IMR-90 (cell line): ENCODE measurements at regions not wholly inside any gene's neighbourhood (a gene's known extent, or its start where the extent isn't known, plus 50 kb on each side); places are given as distances from the start of the nearest gene placed in this dataset.

Source experiments
- ATAC-seq: fragments of 200-7000 bp; cut with Tn5 transposase; 2 replicates; pipeline ENCODE4 v1.9.1; 2020; ENCODE audit warnings: low read depth, mild to moderate bottlenecking, moderate library complexity
- BruUV-seq: library from RNA; stranded (reverse); fragments of 400-500 nt; replicated peaks from 2 replicates; lab custom pipeline; 2021; lab: Mats Ljungman, UMichigan
- CTCF ChIA-PET: fragments of 300-600 bp; formaldehyde crosslinking; extraction: SDS; loops from one replicate; lab custom pipeline; 2021; ENCODE audit warnings: antibody characterized with exemption; lab: Yijun Ruan, JAX
- POLR2A ChIA-PET: fragments of 300-600 bp; sonication (Branson Sonifier 250); formaldehyde crosslinking; loops from one replicate; lab custom pipeline; 2022; ENCODE audit warnings: antibody characterized with exemption; ENCODE audit not compliant: unreplicated experiment; lab: Charles Lee
- DNase-seq: peaks from one replicate; pipeline ENCODE4 v3.0.0; 2013
- H2AFZ ChIP-seq: replicated peaks from 2 replicates; pipeline ENCODE3; 2013; ENCODE audit warnings: low read length, mild to moderate bottlenecking; ENCODE audit not compliant: poor library complexity
- H2AK5ac ChIP-seq: 2 replicates; pipeline ENCODE4 v1.6.1; 2013; ENCODE audit warnings: low read depth, low read length, inconsistent platforms
- H2AK9ac ChIP-seq: replicated peaks from 2 replicates; pipeline ENCODE3; 2013; ENCODE audit warnings: mild to moderate bottlenecking, low read depth, low read length, moderate library complexity; ENCODE audit not compliant: poor library complexity
- H2BK120ac ChIP-seq: 2 replicates; pipeline ENCODE4 v1.6.1; 2013; ENCODE audit warnings: low read depth, low read length, inconsistent platforms
- H2BK15ac ChIP-seq: 3 replicates; pipeline ENCODE4 v1.6.1; 2013; ENCODE audit warnings: low read depth, low read length, inconsistent platforms
- H2BK20ac ChIP-seq: 2 replicates; pipeline ENCODE4 v1.6.1; 2013; ENCODE audit warnings: low read depth, mild to moderate bottlenecking, inconsistent platforms, low read length, moderate library complexity
- H2BK5ac ChIP-seq: 2 replicates; pipeline ENCODE4 v1.6.1; 2013; ENCODE audit warnings: mild to moderate bottlenecking, low read depth, low read length, inconsistent platforms; ENCODE audit not compliant: poor library complexity, severe bottlenecking
- H3K14ac ChIP-seq: replicated peaks from 2 replicates; pipeline ENCODE4 v1.6.1; 2013; ENCODE audit warnings: low read depth, low read length, inconsistent platforms
- H3K18ac ChIP-seq: 2 replicates; pipeline ENCODE4 v1.6.1; 2013; ENCODE audit warnings: low read depth, low read length, control low read depth
- H3K23ac ChIP-seq: 2 replicates; pipeline ENCODE4 v1.6.1; 2013; ENCODE audit warnings: low read depth, low read length, inconsistent platforms
- H3K27ac ChIP-seq: 2 replicates; pipeline ENCODE4 v1.5.1; 2013; ENCODE audit warnings: mild to moderate bottlenecking, control low read depth, low read length; ENCODE audit not compliant: insufficient read depth
- H3K27me3 ChIP-seq: 2 replicates; pipeline ENCODE4 v1.6.1; 2013; ENCODE audit warnings: low read length; ENCODE audit not compliant: control insufficient read depth, insufficient read depth
- H3K36me3 ChIP-seq: 2 replicates; pipeline ENCODE4 v1.6.1; 2013; ENCODE audit warnings: low read length, mixed read lengths; ENCODE audit not compliant: control insufficient read depth, insufficient read depth
- H3K4ac ChIP-seq: 2 replicates; pipeline ENCODE4 v1.6.1; 2013; ENCODE audit warnings: low read depth, low read length, inconsistent platforms
- H3K4me1 ChIP-seq: 2 replicates; pipeline ENCODE4 v1.6.1; 2013; ENCODE audit warnings: low read length, mixed read lengths; ENCODE audit not compliant: control insufficient read depth, insufficient read depth
- H3K4me2 ChIP-seq: 2 replicates; pipeline ENCODE4 v1.6.1; 2013; ENCODE audit warnings: low read depth, mild to moderate bottlenecking, control low read depth, low read length, moderate library complexity
- H3K4me3 ChIP-seq: 2 replicates; pipeline ENCODE4 v1.5.1; 2013; ENCODE audit warnings: low read depth, mild to moderate bottlenecking, control low read depth, low read length, moderate library complexity; ENCODE audit not compliant: insufficient read depth
- H3K56ac ChIP-seq: 2 replicates; pipeline ENCODE4 v1.6.1; 2013; ENCODE audit warnings: low read length, inconsistent platforms; ENCODE audit not compliant: insufficient read depth; ENCODE audit errors: extremely low read depth
- H3K79me1 ChIP-seq, 2 experiments: 2 replicates each; pipeline ENCODE4 v1.6.1; 2013; ENCODE audit warnings: low read length in 2 of 2, inconsistent platforms in 1 of 2, low read depth in 1 of 2
- H3K9ac ChIP-seq: 2 replicates; pipeline ENCODE4 v1.6.1; 2013; ENCODE audit warnings: low read depth, low read length, control low read depth
- H3K9me1 ChIP-seq: 2 replicates; pipeline ENCODE4 v1.6.1; 2013; ENCODE audit warnings: low read length, inconsistent platforms; ENCODE audit not compliant: insufficient read depth
- H3K9me3 ChIP-seq: 2 replicates; pipeline ENCODE4 v1.6.1; 2013; ENCODE audit warnings: low read length; ENCODE audit not compliant: control insufficient read depth, insufficient read depth
- H4K20me1 ChIP-seq: 2 replicates; pipeline ENCODE4 v1.6.1; 2013; ENCODE audit warnings: low read length, inconsistent platforms; ENCODE audit not compliant: insufficient read depth
- H4K5ac ChIP-seq: 2 replicates; pipeline ENCODE4 v1.6.1; 2013; ENCODE audit warnings: mild to moderate bottlenecking, low read depth, low read length, control low read depth
- H4K8ac ChIP-seq, 2 experiments: 2 replicates each; pipeline ENCODE4 v1.6.1; 2013; ENCODE audit warnings: low read depth in 2 of 2, low read length in 2 of 2, control low read depth in 1 of 2, inconsistent platforms in 1 of 2
- H4K91ac ChIP-seq: 2 replicates; pipeline ENCODE4 v1.6.1; 2013; ENCODE audit warnings: low read depth, low read length, inconsistent platforms; ENCODE audit not compliant: insufficient read depth
- CEBPB ChIP-seq: IDR thresholded peaks from 2 replicates; pipeline ENCODE4 v1.6.1; 2012; ENCODE audit warnings: low read depth, low read length, improper control_type of control experiment
- MAFK ChIP-seq: IDR thresholded peaks from 2 replicates; pipeline ENCODE4 v1.6.1; 2012; ENCODE audit warnings: low read depth, low read length, improper control_type of control experiment
- MAZ ChIP-seq: IDR thresholded peaks from 2 replicates; pipeline ENCODE4 v1.6.1; 2012; ENCODE audit warnings: low read depth, mild to moderate bottlenecking, low read length, improper control_type of control experiment, moderate library complexity, borderline replicate concordance
- NFE2L2 ChIP-seq: fragments of 150-350 bp; IDR thresholded peaks from 2 replicates; pipeline ENCODE4 v1.6.1; 2016; ENCODE audit warnings: low read depth, mild to moderate bottlenecking, low read length
- RCOR1 ChIP-seq: IDR thresholded peaks from 2 replicates; pipeline ENCODE4 v1.6.1; 2012; ENCODE audit warnings: mild to moderate bottlenecking, low read length, improper control_type of control experiment; ENCODE audit not compliant: insufficient replicate concordance
- SMC3 ChIP-seq: fragments of 150-350 bp; IDR thresholded peaks from 2 replicates; pipeline ENCODE4 v1.6.1; 2016; ENCODE audit warnings: low read depth, mild to moderate bottlenecking, antibody characterized with exemption, low read length, moderate library complexity
- WGBS, 2 experiments: methylation state at CpG; one replicate each; pipeline versions ENCODE4 v1.1.5 to v1.1.7; 2013; ENCODE audit warnings: missing lambda C conversion rate in 2 of 2; ENCODE audit not compliant: insufficient read length in 1 of 2; ENCODE audit errors: extremely low coverage in 2 of 2; 5-methylcytosine and 5-hydroxymethylcytosine counted together
- dilution Hi-C: fragments of 300-500 bp; cut with HindIII; formaldehyde crosslinking; loops from one replicate; pipeline ENCODE4 v1.14.3; 2018; ENCODE audit warnings: low sequenced_read_pairs; ENCODE audit not compliant: unreplicated experiment
- in situ Hi-C: fragments of 300-500 bp; cut with MboI; formaldehyde crosslinking; loops from 3 replicates; pipeline ENCODE4 v1.14.3; 2019; ENCODE audit warnings: low sequenced_read_pairs, inconsistent platforms, mixed read lengths
- intact Hi-C: fragments of 100-400 bp; cut with micrococcal nuclease; formaldehyde crosslinking; loops from 2 replicates; pipeline ENCODE4 v1.10.0; 2022
- TF ChIP-seq, protein P1 (sequence below): conservative IDR thresholded peaks from 2 replicates; pipeline ENCODE4 v1.5.1; 2012; ENCODE audit warnings: mild to moderate bottlenecking, low read depth, low read length, improper control_type of control experiment

DNA sequence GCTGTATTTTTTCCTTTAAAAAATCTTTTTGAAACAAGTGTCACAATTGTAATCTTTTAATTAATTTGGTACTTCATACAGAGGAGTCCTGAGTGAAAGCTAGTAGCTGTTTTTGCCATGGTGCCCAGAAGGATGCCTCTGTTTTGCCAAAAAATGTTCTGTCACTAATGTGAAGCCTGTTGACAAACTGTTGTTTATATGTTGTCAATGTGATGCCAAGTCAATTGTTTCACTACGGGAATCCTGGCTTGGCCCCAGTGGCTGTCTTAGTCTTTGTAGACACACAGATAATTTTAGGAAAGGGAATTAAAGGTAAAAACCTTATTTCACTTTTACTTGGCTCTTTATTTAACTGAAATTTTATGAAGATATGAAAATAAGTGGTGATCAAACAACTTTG lies 706.4 kb upstream of the MMS22L start:
- Histone ChIP-seq H3K36me3 (no peaks in the 10 kb centered on the region), H4K5ac (no peak overlapping the region), H3K9me1 (no peaks in the 10 kb centered on the region), H3K4me2 (no peak overlapping the region), H4K91ac (no peak overlapping the region), H2BK5ac (no peak overlapping the region), H2AK5ac (no peak overlapping the region), H3K27me3 (no peaks in the 10 kb centered on the region), H2BK120ac (no peak overlapping the region), H3K9me3 (no peaks in the 10 kb centered on the region), H3K14ac (no peak overlapping the region), H4K8ac (no peak overlapping the region), H3K27ac (no peak overlapping the region), H2BK20ac (no peak overlapping the region), H3K4me1 (no peaks in the 10 kb centered on the region), H3K23ac (no peak overlapping the region), H3K4ac (no peak overlapping the region), H3K9ac (no peak overlapping the region), H3K56ac (no peak overlapping the region), H3K79me1 (no peaks in the 10 kb centered on the region), H2BK15ac (no peak overlapping the region), H2AK9ac (no peak overlapping the region), H3K4me3 (no peak overlapping the region), H3K18ac (no peak overlapping the region), H4K20me1 (no peaks in the 10 kb centered on the region), H2AFZ (no peak overlapping the region)
- ATAC-seq (no peak), DNase-seq (no peak)
- TF ChIP-seq, protein P1, sequence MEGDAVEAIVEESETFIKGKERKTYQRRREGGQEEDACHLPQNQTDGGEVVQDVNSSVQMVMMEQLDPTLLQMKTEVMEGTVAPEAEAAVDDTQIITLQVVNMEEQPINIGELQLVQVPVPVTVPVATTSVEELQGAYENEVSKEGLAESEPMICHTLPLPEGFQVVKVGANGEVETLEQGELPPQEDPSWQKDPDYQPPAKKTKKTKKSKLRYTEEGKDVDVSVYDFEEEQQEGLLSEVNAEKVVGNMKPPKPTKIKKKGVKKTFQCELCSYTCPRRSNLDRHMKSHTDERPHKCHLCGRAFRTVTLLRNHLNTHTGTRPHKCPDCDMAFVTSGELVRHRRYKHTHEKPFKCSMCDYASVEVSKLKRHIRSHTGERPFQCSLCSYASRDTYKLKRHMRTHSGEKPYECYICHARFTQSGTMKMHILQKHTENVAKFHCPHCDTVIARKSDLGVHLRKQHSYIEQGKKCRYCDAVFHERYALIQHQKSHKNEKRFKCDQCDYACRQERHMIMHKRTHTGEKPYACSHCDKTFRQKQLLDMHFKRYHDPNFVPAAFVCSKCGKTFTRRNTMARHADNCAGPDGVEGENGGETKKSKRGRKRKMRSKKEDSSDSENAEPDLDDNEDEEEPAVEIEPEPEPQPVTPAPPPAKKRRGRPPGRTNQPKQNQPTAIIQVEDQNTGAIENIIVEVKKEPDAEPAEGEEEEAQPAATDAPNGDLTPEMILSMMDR: no peak
- TF ChIP-seq RCOR1 (no peak), SMC3 (no peak), NFE2L2 (no peak), MAZ (no peak), MAFK (no peak), CEBPB (no peak)
- dilution Hi-C loops: no loop called here
- BruUV-seq: no TSS peak
- ChIA-PET CTCF (interaction anchor here (0.7 kb wide), 1 partner anchor 391 kb away, joined by 3 read pairs; no protein-coding TSS in a partner anchor), POLR2A (no interaction called here)
- no CpG with 5 or more reads among the region's 1 CpG for WGBS, 2 experiments
- intact Hi-C loops: no loop called here
- in situ Hi-C loops: no loop called here
